Mammary epithelial cell (primary cell): ENCODE measurements at regions not wholly inside any gene's neighbourhood (a gene's known extent, or its start where the extent isn't known, plus 50 kb on each side); places are given as distances from the start of the nearest gene placed in this dataset.

Source experiments
- EZH2 ChIP-seq: IDR thresholded peaks from 2 replicates; pipeline ENCODE4 v1.6.1; 2012; ENCODE audit warnings: low read length, inconsistent platforms, borderline replicate concordance
- TF ChIP-seq, protein P1 (sequence below), 2 donors: IDR thresholded peaks in 1 of 2; conservative IDR thresholded peaks in 1 of 2; 2 replicates each; pipeline ENCODE4 v1.5.1; 2011 to 2012; ENCODE audit warnings: inconsistent platforms in 2 of 2, low read length in 2 of 2, mild to moderate bottlenecking in 2 of 2, control low read depth in 1 of 2, low read depth in 1 of 2; ENCODE audit not compliant: insufficient read depth in 1 of 2; ENCODE audit errors: extremely low read depth in 1 of 2

DNA sequence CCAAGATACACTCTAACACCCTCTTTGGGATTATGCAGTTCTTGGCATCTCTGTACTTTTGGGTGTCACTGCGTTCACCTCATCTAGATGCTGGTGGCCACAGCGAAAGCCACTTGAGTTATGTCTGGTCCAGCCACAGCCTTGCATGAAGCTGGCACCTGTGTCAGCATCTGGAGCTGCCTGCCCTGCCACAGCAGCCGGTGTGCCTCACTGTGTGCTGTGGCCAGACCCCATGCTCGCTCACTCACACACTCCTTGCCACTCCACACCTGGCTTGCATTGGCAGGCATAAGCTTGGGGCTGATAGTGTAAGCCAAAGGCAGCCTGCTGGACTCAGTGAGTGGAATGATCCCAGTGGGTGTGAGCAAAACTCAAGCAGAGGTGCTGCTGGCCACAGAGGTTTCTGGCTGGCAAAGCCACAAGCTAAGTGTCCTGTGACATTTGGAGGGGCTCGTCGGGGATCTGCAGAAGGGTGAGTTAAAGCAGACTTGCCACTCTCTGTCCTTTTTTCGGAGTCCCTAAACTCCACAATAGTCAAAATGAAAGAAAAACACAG, 442.7 kb upstream of the CDH8 start:
- TF ChIP-seq, protein P1, sequence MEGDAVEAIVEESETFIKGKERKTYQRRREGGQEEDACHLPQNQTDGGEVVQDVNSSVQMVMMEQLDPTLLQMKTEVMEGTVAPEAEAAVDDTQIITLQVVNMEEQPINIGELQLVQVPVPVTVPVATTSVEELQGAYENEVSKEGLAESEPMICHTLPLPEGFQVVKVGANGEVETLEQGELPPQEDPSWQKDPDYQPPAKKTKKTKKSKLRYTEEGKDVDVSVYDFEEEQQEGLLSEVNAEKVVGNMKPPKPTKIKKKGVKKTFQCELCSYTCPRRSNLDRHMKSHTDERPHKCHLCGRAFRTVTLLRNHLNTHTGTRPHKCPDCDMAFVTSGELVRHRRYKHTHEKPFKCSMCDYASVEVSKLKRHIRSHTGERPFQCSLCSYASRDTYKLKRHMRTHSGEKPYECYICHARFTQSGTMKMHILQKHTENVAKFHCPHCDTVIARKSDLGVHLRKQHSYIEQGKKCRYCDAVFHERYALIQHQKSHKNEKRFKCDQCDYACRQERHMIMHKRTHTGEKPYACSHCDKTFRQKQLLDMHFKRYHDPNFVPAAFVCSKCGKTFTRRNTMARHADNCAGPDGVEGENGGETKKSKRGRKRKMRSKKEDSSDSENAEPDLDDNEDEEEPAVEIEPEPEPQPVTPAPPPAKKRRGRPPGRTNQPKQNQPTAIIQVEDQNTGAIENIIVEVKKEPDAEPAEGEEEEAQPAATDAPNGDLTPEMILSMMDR (conservative IDR thresholded peaks at IDR 0.05 in 1 of 2, IDR thresholded peaks at IDR 0.05 in 1 of 2; ENCODE audit: extremely low read depth in 1 of 2, insufficient read depth in 1 of 2, low read depth in 1 of 2, low read length in 2 of 2) = no peak
- no peak for TF ChIP-seq EZH2
